Embryonic facial prominence (tissue), 1 donor: ENCODE measurements at regions not wholly inside any gene's neighbourhood (a gene's known extent, or its start where the extent isn't known, plus 50 kb on each side); places are given as distances from the start of the nearest gene placed in this dataset.

Source experiments
- DNase-seq: peaks from one replicate; pipeline ENCODE4 v3.0.0-alpha.2; 2016; ENCODE audit errors: extremely low spot score

GRCh38 chr1:232249339-232249738 is 380.6 kb downstream of the SIPA1L2 start:
- no peak for DNase-seq

GRCh38 chr1:232248276-232248820 is 381.6 kb downstream of the SIPA1L2 start:
- no peak for DNase-seq

GRCh38 chr1:232247669-232248068 is 382.3 kb downstream of the SIPA1L2 start:
- DNase-seq, result no peak

GRCh38 chr1:232244426-232244825 is 385.5 kb downstream of the SIPA1L2 start:
- DNase-seq, result no peak

GRCh38 chr1:232239998-232240397 is 389.9 kb downstream of the SIPA1L2 start:
- DNase-seq, result no peak

- DNase-seq, result no peak
Measured at GRCh38 chr1:232239522-232239921, 390.4 kb downstream of the SIPA1L2 start.

GRCh38 chr1:232238009-232238408 is 391.9 kb downstream of the SIPA1L2 start:
- DNase-seq, result no peak

- DNase-seq, result no peak
Measured at GRCh38 chr1:232227306-232227705, 402.6 kb downstream of the SIPA1L2 start.

- DNase-seq, result no peak
Measured at GRCh38 chr1:232226197-232226712, 403.7 kb downstream of the SIPA1L2 start.

- DNase-seq, result no peak
Measured at GRCh38 chr1:232225336-232226131, 404.4 kb downstream of the SIPA1L2 start.

GRCh38 chr1:232223887-232224286 is 406.0 kb downstream of the SIPA1L2 start:
- no peak for DNase-seq

GRCh38 chr1:232223183-232223708 is 406.7 kb downstream of the SIPA1L2 start:
- DNase-seq, result no peak

- DNase-seq, result no peak
Measured at GRCh38 chr1:232222614-232223013, 407.3 kb downstream of the SIPA1L2 start.

GRCh38 chr1:232221802-232222499 is 408.0 kb downstream of the SIPA1L2 start:
- no peak for DNase-seq

- no peak for DNase-seq
Measured at GRCh38 chr1:232218955-232219865, 410.7 kb downstream of the SIPA1L2 start.

GRCh38 chr1:232213928-232214327 is 416.0 kb downstream of the SIPA1L2 start:
- no peak for DNase-seq

- DNase-seq, result no peak
Measured at GRCh38 chr1:232212253-232212652, 417.7 kb downstream of the SIPA1L2 start.

GRCh38 chr1:232211149-232211548 is 418.8 kb downstream of the SIPA1L2 start:
- DNase-seq, result no peak

- no peak for DNase-seq
Measured at GRCh38 chr1:232209357-232209756, 420.6 kb downstream of the SIPA1L2 start.

- no peak for DNase-seq
Measured at GRCh38 chr1:232207073-232207866, 422.7 kb downstream of the SIPA1L2 start.

- no peak for DNase-seq
Measured at GRCh38 chr1:232204269-232204668, 425.7 kb downstream of the SIPA1L2 start.
